Vagina (tissue), 2 donors: ENCODE measurements at regions not wholly inside any gene's neighbourhood (a gene's known extent, or its start where the extent isn't known, plus 50 kb on each side); places are given as distances from the start of the nearest gene placed in this dataset.

Source experiments
- POLR2A ChIP-seq, 2 donors: fragments of 450-650 bp; IDR thresholded peaks; one replicate each; pipeline ENCODE4 v1.6.1; 2017; ENCODE audit warnings: antibody characterized with exemption in 2 of 2, mild to moderate bottlenecking in 2 of 2, moderate library complexity in 2 of 2
- TF ChIP-seq, protein P1 (sequence below), 3 experiments: fragments of 450-650 bp in 2 of 3; fragments of 200-600 bp in 1 of 3; sonication (generic) in 1 of 3; IDR thresholded peaks; one replicate each; pipeline ENCODE4 v1.5.1; 2017 to 2019; ENCODE audit warnings: antibody characterized with exemption in 3 of 3, mild to moderate bottlenecking in 2 of 3, moderate library complexity in 2 of 3

DNA sequence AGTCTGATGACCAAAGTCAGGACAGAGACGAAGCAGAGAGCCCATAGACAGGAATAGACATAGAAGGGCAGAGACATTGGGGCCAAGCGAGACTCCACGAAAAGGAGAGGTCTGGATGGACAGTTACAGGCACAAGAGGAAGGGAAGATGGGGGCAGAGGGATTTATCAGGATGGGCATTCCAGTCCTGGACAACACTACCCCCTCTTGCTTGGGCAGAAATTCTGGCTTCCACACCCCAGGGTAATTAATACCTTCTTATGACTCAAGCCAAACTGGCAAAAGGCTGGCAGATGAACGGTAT, 82.2 kb upstream of the MAFB start:
- TF ChIP-seq, protein P1, sequence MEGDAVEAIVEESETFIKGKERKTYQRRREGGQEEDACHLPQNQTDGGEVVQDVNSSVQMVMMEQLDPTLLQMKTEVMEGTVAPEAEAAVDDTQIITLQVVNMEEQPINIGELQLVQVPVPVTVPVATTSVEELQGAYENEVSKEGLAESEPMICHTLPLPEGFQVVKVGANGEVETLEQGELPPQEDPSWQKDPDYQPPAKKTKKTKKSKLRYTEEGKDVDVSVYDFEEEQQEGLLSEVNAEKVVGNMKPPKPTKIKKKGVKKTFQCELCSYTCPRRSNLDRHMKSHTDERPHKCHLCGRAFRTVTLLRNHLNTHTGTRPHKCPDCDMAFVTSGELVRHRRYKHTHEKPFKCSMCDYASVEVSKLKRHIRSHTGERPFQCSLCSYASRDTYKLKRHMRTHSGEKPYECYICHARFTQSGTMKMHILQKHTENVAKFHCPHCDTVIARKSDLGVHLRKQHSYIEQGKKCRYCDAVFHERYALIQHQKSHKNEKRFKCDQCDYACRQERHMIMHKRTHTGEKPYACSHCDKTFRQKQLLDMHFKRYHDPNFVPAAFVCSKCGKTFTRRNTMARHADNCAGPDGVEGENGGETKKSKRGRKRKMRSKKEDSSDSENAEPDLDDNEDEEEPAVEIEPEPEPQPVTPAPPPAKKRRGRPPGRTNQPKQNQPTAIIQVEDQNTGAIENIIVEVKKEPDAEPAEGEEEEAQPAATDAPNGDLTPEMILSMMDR (IDR thresholded peaks at IDR 0.05): no peak
- TF ChIP-seq POLR2A (IDR thresholded peaks at IDR 0.05): no peak
